Posterior cingulate gyrus (tissue), 11 donors: ENCODE measurements at regions not wholly inside any gene's neighbourhood (a gene's known extent, or its start where the extent isn't known, plus 50 kb on each side); places are given as distances from the start of the nearest gene placed in this dataset.
A peak's percentile ranks its signal among the peaks of the same experiment; 100 is the strongest.
"Not testable (repeated sequence)": the region's sequence is repeated elsewhere in the genome, so short reads cannot be mapped to it uniquely, and the experiment has no call there.

Experiments used
- DNase-seq, 10 donors: peaks; one replicate each; pipeline versions ENCODE4 v3.0.0 to v3.0.0-alpha.2; 2020 to 2021; ENCODE audit warnings: mixed read lengths in 3 of 10
- intact Hi-C: fragments of 100-400 bp; cut with DNase I; formaldehyde crosslinking; loops from one replicate; pipeline ENCODE4 v1.15.1; 2023

DNA sequence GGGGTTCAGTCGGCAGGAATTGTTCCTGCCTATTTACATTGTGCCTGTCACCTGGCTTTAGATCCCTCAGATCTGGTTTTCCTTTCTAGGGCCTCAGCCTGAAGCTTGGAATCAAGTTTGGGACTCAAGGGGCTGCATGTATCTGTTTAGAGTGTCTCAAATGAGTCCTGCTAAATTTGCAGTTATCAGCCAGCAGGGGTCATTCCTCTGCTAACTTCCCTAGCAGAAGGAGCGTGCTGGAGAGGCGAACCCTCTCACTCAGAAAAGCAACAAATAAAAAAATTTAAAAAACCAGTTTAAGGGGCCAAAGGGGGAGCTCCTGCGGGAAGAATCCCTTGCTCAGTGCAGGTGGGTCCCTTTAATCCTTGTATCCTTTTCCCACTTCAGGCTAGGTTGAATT lies 1220.2 kb downstream of the JRKL start:
- intact Hi-C loops = no loop called here

GRCh38 chr11:97610854-97611253 lies 1221.0 kb downstream of the JRKL start:
- intact Hi-C loops = no loop called here
- no peak for DNase-seq

More for the DNA sequence above, 1220.2 kb downstream of the JRKL start:
- no peak for DNase-seq

GRCh38 chr11:97611345-97611744 lies 1221.5 kb downstream of the JRKL start:
- intact Hi-C loops = no loop called here

GRCh38 chr11:97614606-97615005 lies 1224.8 kb downstream of the JRKL start:
- intact Hi-C loops = no loop called here
- no peak for DNase-seq

More at GRCh38 chr11:97611345-97611744, 1221.5 kb downstream of the JRKL start:
- DNase-seq = peak in 1 of 10 donors; percentile 27

DNA sequence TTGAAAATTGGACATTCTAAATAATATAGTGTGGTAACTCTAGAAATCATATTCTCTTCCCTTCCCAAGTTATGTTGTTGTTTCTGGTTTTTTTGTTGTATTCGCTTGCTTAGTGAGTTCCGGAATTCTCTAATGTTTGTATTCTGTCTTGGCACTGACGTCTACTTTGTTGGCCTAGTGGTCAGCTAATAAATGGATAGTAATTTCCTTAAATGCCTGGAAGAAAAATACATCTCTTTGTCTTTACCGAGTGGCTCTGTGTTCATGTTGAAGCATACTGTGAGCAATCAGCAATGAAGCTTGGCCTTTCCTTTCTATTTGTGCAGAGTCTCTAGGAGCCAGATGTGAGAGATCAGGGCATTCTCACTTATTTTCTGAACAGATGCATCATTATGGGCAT lies 1225.7 kb downstream of the JRKL start:
- DNase-seq = no peak

DNA sequence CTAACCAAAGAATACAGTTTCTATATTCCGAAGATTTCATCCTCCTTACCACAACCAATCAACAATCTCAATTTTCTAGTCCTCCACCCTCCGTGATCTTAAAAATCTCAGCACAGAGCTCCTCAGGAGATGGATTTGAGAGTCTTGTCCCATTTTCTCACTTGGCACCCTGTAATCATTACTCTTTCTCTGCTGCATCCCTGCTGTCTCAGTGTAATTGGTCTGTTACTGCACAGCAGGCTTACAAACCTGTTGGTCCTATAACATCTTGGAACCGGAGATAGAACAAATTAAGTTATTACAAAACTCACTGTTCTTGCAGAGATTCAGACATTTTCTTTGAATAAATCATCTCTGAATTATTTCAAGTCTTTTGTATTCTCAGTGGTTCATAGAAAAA lies 1227.2 kb downstream of the JRKL start:
- intact Hi-C loops = no loop called here
- DNase-seq = no peak

More for the DNA sequence above, 1225.7 kb downstream of the JRKL start:
- intact Hi-C loops = no loop called here

GRCh38 chr11:97620007-97620406 lies 1230.2 kb downstream of the JRKL start:
- intact Hi-C loops = no loop called here
- DNase-seq = no peak

GRCh38 chr11:97621282-97621681 lies 1231.5 kb downstream of the JRKL start:
- intact Hi-C loops = no loop called here
- no peak for DNase-seq

DNA sequence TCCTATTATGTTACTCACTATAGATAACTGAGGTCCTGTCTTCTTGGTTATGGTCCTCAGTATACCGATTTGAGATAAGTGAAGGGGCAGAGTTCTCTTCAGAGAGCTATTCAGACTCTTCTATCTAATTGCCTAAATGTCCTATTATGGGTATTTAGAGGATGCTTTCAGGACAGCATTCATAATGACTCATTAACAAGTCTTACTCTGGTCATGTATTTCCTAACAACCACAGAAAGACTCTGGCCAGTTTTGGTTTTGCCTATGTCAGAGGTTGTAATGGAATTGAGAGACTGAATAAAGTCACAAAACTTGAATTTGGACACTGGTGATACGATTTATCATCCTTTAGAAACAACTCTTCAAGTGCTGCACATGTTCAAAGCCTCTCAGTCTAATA lies 1233.0 kb downstream of the JRKL start:
- intact Hi-C loops = no loop called here
- DNase-seq = no peak

DNA sequence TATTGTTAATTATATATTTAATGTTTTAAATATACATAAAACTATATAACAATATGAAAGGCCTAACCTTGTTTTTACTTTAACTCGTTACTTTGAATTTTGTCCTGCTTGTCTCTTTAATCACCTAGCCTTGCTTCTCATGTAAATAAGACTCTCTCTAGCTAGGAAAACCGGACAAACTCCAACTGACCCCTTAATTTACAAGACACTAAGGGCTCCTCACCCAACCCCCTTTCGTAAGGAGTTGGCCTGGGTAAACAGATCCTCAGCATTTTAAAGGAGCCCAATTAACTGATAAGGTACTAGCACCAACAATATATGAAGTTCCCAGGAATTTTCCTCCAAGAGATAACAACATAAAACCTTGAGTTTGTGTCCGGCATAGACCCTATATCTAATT lies 1246.9 kb downstream of the JRKL start:
- intact Hi-C loops, DNase-seq: not testable (repeated sequence)

DNA sequence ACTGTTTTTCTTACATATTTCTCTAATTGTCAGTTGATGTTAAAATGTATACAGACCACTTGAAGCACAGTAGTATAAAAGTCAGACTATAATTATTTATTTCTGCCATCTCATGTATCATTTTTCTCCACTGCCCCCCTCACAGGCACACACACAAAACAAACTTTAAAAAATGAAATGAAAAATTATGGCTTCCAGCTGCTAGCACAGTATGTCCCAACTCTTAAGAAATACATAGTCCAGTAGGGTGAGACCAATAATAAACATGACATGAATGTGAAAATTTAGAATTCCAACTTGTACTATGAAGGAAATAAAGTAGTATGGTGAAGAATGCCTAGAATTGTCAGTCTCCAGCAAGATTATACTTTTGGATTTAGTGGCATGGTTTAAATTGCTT lies 1247.9 kb downstream of the JRKL start:
- no peak for DNase-seq
- intact Hi-C loops = no loop called here

- DNase-seq = no peak
- intact Hi-C loops = no loop called here
Observed at GRCh38 chr11:97638641-97639224, 1248.9 kb downstream of the JRKL start.

- DNase-seq = no peak
- intact Hi-C loops = no loop called here
Observed at GRCh38 chr11:97641988-97642387, 1252.2 kb downstream of the JRKL start.

DNA sequence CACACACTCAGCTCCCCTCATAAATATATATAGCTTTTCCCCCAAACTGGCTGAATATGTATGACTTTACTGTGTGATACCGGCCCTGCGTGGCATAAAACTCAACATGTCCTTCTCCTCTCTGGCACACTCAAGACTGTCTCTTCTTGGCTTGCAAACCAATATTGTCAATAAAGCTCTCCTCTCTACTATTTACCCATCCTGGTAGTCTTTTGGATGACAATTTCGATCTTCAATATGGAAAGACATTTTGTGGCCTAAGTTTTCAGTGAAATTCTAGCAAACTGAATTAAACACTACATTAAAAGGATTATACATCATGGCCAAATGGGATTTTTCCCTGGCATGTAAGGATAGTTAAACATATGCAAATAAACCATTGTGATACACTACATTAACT lies 1255.9 kb downstream of the JRKL start:
- intact Hi-C loops = no loop called here

DNA sequence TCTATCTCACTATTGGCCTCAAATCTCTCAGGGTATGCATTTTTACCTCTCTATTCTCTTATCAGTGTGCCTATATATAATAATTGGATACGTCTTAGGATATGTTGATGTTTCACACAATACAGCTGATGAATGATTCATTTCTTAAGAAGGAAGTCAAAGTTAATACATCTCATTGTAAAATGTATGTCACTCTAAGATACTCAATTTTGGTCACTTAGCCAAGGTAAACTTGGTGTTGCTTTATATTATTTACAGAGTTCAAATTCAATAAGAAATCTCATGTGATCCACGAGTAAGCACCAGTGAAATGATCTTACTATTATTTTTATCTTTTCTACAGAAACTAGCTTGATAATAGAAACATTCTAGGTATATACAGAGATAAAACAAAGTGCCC lies 1266.5 kb downstream of the JRKL start:
- intact Hi-C loops = no loop called here
- no peak for DNase-seq

More for the DNA sequence above, 1255.9 kb downstream of the JRKL start:
- no peak for DNase-seq

DNA sequence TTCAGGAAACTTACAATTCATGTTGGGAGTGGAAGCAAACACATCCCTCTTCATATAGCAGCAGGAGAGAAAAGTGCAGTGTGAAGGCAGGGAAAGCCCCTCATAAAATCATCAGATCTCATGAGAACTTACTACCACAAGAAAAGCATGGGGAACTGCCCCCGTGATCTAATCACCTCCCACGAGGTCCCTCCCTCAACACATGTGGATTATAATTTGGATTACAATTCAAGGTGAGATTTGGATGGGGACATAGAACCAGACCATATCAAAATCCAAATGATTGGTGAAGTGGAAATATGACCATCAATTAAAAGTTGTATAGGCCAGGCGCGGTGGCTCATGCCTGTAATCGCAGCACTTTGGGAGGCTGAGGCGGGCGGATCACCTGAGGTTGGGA lies 1268.0 kb downstream of the JRKL start:
- intact Hi-C loops = no loop called here

DNA sequence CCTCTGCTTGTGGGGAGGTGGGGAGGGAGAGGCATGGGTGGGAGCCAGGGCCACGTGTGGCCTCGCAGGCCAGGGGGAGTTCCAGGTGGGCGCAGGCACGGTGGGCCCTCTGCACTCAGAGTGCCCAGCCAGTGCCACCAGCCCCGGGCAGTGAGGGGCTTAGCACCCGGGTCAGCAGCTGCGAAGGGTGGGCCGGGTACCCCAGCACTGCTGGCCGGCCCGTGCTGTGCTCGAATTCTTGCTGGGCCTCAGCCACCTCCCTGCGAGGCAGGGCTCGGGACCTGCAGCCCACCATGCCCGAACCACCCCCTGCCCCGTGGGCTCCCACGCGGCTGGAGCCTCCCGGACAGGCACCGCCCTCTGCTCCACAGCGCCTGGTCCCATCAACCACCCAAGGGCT lies 1277.2 kb downstream of the JRKL start:
- DNase-seq = peak in 2 of 10 donors; percentile 76
- intact Hi-C loops = no loop called here

More for the DNA sequence above, 1268.0 kb downstream of the JRKL start:
- no peak for DNase-seq

DNA sequence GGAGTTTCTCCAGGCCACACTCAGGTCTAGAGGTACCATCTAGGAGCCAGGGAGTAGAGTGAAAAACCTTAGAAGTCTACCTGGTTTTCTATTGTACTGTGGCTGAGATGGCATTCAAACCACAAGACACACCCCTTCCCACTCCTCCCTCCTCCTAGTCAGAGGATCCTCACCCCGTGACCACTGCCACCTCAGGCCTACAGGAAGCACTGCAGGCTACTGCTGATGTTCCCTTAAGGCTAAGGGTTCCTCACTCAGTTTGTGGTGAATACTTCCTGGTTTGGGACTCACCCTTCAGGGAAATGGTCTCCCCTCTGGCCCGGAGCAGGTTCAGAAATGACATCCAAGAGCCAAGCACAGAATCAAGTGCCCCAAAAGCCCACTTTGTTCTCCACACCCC lies 1293.9 kb downstream of the JRKL start:
- intact Hi-C loops = no loop called here
- peak in 1 of 10 donors; percentile 40 for DNase-seq

DNA sequence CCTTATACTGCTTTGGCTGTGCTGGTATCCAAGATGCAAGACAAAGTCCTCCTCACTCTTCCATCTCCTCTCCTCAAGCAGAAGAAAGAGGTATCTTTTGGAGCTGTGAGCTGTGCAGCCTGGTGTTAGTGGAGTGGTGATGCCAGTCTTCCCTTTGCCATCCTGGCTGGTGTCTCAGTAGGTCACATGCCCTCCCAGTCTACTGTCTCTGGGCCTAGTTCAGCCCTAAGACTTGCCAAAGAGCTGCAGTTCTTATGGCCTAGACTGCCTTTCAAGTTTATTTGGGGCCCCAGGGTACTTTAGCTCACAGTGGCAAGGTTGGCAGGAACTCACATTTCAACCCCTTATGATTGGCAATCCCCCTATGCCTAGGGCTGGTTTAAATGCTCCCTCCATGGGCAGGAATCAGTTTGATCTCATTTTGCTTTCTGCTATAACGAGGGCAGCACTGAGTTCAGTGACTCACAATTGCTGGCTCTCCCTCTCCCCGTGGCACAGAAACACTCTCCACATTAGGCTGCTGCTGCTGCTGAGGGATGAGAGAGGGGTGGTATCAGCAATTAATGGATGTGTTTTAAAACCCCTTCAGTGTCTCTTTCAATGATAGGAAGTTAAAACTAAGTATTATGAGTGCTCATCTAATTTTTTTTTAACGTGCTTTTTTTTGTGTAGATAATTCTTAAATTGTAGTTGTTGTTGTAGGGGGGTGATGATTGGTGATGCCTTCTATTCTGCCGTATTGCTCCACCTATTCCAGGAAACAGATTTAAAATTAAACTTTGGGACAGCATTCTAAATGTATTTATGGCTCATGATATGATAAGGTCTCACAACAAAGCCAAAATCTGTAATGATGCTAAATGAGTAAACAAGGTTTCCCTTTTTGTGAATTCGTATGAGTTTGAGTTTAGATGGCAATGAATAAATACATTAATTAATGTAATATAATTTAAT lies 1295.0 kb downstream of the JRKL start:
- intact Hi-C loops = no loop called here

GRCh38 chr11:97685695-97686094 lies 1295.9 kb downstream of the JRKL start:
- intact Hi-C loops = no loop called here
- no peak for DNase-seq

More for the DNA sequence above, 1295.0 kb downstream of the JRKL start:
- no peak for DNase-seq

- no peak for DNase-seq
- intact Hi-C loops = no loop called here
Observed at GRCh38 chr11:97687111-97687510, 1297.3 kb downstream of the JRKL start.

DNA sequence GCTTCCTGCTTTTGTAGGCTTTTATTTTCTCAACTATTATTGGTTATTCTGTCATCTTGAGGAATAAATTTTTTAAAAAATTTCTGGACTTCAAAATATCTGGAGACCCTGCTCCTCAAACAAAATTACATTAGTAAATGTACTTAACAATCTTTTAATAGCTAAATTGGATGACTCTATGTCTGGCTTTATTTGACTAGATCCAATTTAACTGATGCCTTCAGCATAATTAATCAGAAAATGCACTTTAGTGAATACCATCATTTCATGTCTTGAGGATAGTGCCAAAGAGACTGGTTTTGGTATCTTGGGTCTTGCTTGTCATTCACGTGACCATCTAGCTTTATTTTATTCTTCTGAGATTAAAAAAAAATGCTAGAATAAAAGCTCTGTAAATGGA lies 1301.2 kb downstream of the JRKL start:
- intact Hi-C loops = no loop called here

More for the DNA sequence above, 1301.2 kb downstream of the JRKL start:
- no peak for DNase-seq
